PC-9 (cell line): ENCODE measurements at regions not wholly inside any gene's neighbourhood (a gene's known extent, or its start where the extent isn't known, plus 50 kb on each side); places are given as distances from the start of the nearest gene placed in this dataset.

ENCODE experiments used
- EZH2 ChIP-seq: fragments of 200-600 bp; sonication (generic); IDR thresholded peaks from 2 replicates; pipeline ENCODE4 v1.8.0; 2017; ENCODE audit warnings: antibody characterized with exemption, low read depth
- TF ChIP-seq, protein P1 (sequence below): fragments of 200-600 bp; sonication (generic); conservative IDR thresholded peaks from 2 replicates; pipeline ENCODE4 v1.6.1; 2017; ENCODE audit warnings: mixed run types, antibody characterized with exemption, mild to moderate bottlenecking, moderate library complexity

DNA sequence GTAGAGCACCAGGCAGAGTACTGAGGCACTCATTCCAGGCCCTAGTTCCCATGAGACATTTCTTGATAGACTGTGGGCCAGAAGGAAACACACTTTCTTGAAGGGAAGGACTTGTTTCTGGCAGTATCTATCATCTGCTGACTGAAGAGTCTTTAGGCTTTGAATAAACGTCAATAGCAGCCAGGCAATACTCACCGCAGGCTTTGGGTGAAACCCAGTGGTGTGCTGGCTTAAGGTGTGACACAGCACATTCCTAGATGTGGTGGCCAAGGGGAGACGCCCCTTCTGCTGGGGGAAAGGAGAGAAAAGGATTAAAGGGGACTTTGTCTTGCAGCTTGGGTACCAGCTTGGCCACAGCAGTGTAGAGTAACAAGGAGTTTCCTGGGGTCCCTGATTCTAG is 1039.6 kb downstream of the HACE1 start:
- TF ChIP-seq, protein P1, sequence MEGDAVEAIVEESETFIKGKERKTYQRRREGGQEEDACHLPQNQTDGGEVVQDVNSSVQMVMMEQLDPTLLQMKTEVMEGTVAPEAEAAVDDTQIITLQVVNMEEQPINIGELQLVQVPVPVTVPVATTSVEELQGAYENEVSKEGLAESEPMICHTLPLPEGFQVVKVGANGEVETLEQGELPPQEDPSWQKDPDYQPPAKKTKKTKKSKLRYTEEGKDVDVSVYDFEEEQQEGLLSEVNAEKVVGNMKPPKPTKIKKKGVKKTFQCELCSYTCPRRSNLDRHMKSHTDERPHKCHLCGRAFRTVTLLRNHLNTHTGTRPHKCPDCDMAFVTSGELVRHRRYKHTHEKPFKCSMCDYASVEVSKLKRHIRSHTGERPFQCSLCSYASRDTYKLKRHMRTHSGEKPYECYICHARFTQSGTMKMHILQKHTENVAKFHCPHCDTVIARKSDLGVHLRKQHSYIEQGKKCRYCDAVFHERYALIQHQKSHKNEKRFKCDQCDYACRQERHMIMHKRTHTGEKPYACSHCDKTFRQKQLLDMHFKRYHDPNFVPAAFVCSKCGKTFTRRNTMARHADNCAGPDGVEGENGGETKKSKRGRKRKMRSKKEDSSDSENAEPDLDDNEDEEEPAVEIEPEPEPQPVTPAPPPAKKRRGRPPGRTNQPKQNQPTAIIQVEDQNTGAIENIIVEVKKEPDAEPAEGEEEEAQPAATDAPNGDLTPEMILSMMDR, result no peak
- TF ChIP-seq EZH2, result no peak
